HepG2 (cell line): ENCODE measurements at regions not wholly inside any gene's neighbourhood (a gene's known extent, or its start where the extent isn't known, plus 50 kb on each side); places are given as distances from the start of the nearest gene placed in this dataset.

Source experiments
- ATAC-seq: fragments of 200-7000 bp; cut with Tn5 transposase; 3 replicates; pipeline ENCODE4 v1.9.1; 2020; ENCODE audit warnings: mild to moderate bottlenecking, moderate library complexity
- BruUV-seq: library from RNA; stranded (reverse); fragments of 400-500 nt; replicated peaks from 2 replicates; lab custom pipeline; 2021; lab: Mats Ljungman, UMichigan
- CTCF ChIA-PET: fragments of 300-600 bp; formaldehyde crosslinking; extraction: SDS; loops from one replicate; lab custom pipeline; 2021; ENCODE audit warnings: low total read pairs, inconsistent platforms, low intra/inter-chr PET ratio; lab: Yijun Ruan, JAX
- POLR2A ChIA-PET: fragments of 350-600 bp; sonication (Branson Sonifier 250); formaldehyde crosslinking; loops from one replicate; lab custom pipeline; 2020; ENCODE audit warnings: antibody characterized with exemption, inconsistent platforms; lab: Yijun Ruan, JAX
- DNase-seq: peaks from one replicate; pipeline ENCODE4 v3.0.0-alpha.2; 2015; ENCODE audit warnings: low spot score
- FAIRE-seq: peaks from 3 replicates; lab custom pipeline; 2011; peaks lifted over from hg19 to GRCh38; lab: Jason Lieb, UNC
- H2AFZ ChIP-seq: one replicate; pipeline ENCODE4 v1.6.1; 2011; ENCODE audit warnings: low read length, inconsistent platforms
- H3K27ac ChIP-seq: fragments of 300-600 bp; 3 replicates; pipeline ENCODE4 v1.8.0; 2011; ENCODE audit warnings: mixed run types, mild to moderate bottlenecking, mixed read lengths, low read length, inconsistent platforms; ENCODE audit not compliant: insufficient read depth; ENCODE audit errors: extremely low read length
- H3K27me3 ChIP-seq, 2 experiments: fragments of 200-600 bp in 1 of 2; 2 replicates in 1 of 2; 3 replicates in 1 of 2; pipeline versions ENCODE4 v1.6.0 to v1.8.0; 2011; ENCODE audit warnings: low read length in 2 of 2, mild to moderate bottlenecking in 2 of 2, moderate library complexity in 2 of 2, inconsistent platforms in 1 of 2; ENCODE audit not compliant: insufficient read depth in 2 of 2, control insufficient read depth in 1 of 2
- H3K36me3 ChIP-seq, 2 experiments: fragments of 200-600 bp in 1 of 2; replicated peaks in 1 of 2; 2 replicates in 1 of 2; 3 replicates in 1 of 2; pipeline versions ENCODE4 v1.5.1 to v1.8.0; 2011; ENCODE audit warnings: low read length in 2 of 2, inconsistent platforms in 1 of 2; ENCODE audit not compliant: insufficient read depth in 2 of 2, control insufficient read depth in 1 of 2
- H3K4me1 ChIP-seq: 2 replicates; pipeline ENCODE4 v1.5.1; 2012; ENCODE audit warnings: low read length, inconsistent platforms; ENCODE audit not compliant: insufficient read depth
- H3K4me2 ChIP-seq: 2 replicates; pipeline ENCODE4 v1.6.0; 2011; ENCODE audit warnings: low read depth, low read length, inconsistent platforms
- H3K4me3 ChIP-seq, 3 experiments: fragments of 200-600 bp in 1 of 3; sonication (generic), shearing (Covaris generic) in 1 of 3; replicated peaks in 1 of 3; 2 replicates each; pipeline ENCODE4 v1.5.1; 2011 to 2016; ENCODE audit warnings: low read length in 3 of 3, inconsistent platforms in 2 of 3, low read depth in 2 of 3, mild to moderate bottlenecking in 2 of 3, control low read depth in 1 of 3, mixed read lengths in 1 of 3; ENCODE audit not compliant: insufficient read depth in 1 of 3
- H3K79me2 ChIP-seq: one replicate; pipeline ENCODE4 v1.6.1; 2011; ENCODE audit warnings: low read length, inconsistent platforms; ENCODE audit not compliant: insufficient read depth
- H3K9ac ChIP-seq: 2 replicates; pipeline ENCODE4 v1.6.0; 2011; ENCODE audit warnings: mild to moderate bottlenecking, low read depth, low read length, inconsistent platforms; ENCODE audit not compliant: insufficient read depth
- H3K9me3 ChIP-seq: 2 replicates; pipeline ENCODE4 v1.5.1; 2012; ENCODE audit warnings: mild to moderate bottlenecking, low read length
- H4K20me1 ChIP-seq: 2 replicates; pipeline ENCODE4 v1.6.0; 2011; ENCODE audit warnings: inconsistent platforms, mild to moderate bottlenecking, low read length, moderate library complexity; ENCODE audit not compliant: insufficient read depth
- FOXO1 ChIP-seq: sonication (generic); formaldehyde crosslinking; IDR thresholded peaks from 2 replicates; pipeline ENCODE4 v1.4.0; 2020; ENCODE audit warnings: missing genetic modification reagents
- HHEX ChIP-seq: IDR thresholded peaks from 2 replicates; pipeline ENCODE4 v1.6.1; 2016; ENCODE audit warnings: control low read depth
- HOXA5 ChIP-seq: sonication (generic); formaldehyde crosslinking; IDR thresholded peaks from 2 replicates; pipeline ENCODE4 v1.4.0; 2020; ENCODE audit warnings: missing genetic modification reagents
- HOXA9 ChIP-seq: sonication (generic); formaldehyde crosslinking; IDR thresholded peaks from 2 replicates; pipeline ENCODE4 v1.8.1; 2022; ENCODE audit warnings: missing genetic modification reagents, mild to moderate bottlenecking, moderate library complexity, borderline replicate concordance
- KLF12 ChIP-seq: sonication (generic); formaldehyde crosslinking; IDR thresholded peaks from 2 replicates; pipeline ENCODE4 v1.4.0; 2020; ENCODE audit warnings: missing genetic modification reagents, borderline replicate concordance
- SMARCC2 ChIP-seq: fragments of 450-650 bp; IDR thresholded peaks from 2 replicates; pipeline ENCODE4 v1.6.1; 2017; ENCODE audit warnings: antibody characterized with exemption, mild to moderate bottlenecking
- ZNF260 ChIP-seq: sonication (generic); formaldehyde crosslinking; IDR thresholded peaks from 2 replicates; pipeline ENCODE4 v1.4.0; 2020; ENCODE audit warnings: missing genetic modification reagents, low read depth, mild to moderate bottlenecking, borderline replicate concordance
- ZNF703 ChIP-seq: sonication (generic); formaldehyde crosslinking; IDR thresholded peaks from 2 replicates; pipeline ENCODE4 v1.5.1; 2020; ENCODE audit warnings: missing genetic modification reagents, mild to moderate bottlenecking, moderate library complexity, borderline replicate concordance
- ZNF777 ChIP-seq: sonication (generic); formaldehyde crosslinking; IDR thresholded peaks from 2 replicates; pipeline ENCODE4 v1.4.0; 2020; ENCODE audit warnings: missing genetic modification reagents
- ZSCAN25 ChIP-seq: sonication (generic); formaldehyde crosslinking; IDR thresholded peaks from 2 replicates; pipeline ENCODE4 v1.8.0; 2022; ENCODE audit warnings: mild to moderate bottlenecking, missing genetic modification reagents
- WGBS: methylation state at CpG from one replicate; pipeline ENCODE4 v1.1.6; 2017; ENCODE audit warnings: low lambda C conversion rate; 5-methylcytosine and 5-hydroxymethylcytosine counted together
- in situ Hi-C: cut with HindIII; loops from 2 replicates; pipeline ENCODE4 v1.10.0; 2017; ENCODE audit warnings: low pct_unique_long_range_greater_than_20kb; ENCODE audit not compliant: extremely low pct_ligation_motif_present
- intact Hi-C: fragments of 100-400 bp; cut with micrococcal nuclease; formaldehyde crosslinking; loops from one replicate; pipeline ENCODE4 v1.10.0; 2022; ENCODE audit not compliant: unreplicated experiment
- TF ChIP-seq, protein P1 (sequence below): conservative IDR thresholded peaks from 2 replicates; pipeline ENCODE4 v1.6.1; 2018; ENCODE audit warnings: missing genetic modification reagents
- TF ChIP-seq, protein P2 (sequence below): sonication (generic); formaldehyde crosslinking; IDR thresholded peaks from 2 replicates; pipeline ENCODE4 v1.5.0; 2020; ENCODE audit warnings: missing genetic modification reagents
- TF ChIP-seq, protein P3 (sequence below): IDR thresholded peaks from 2 replicates; pipeline ENCODE4 v1.6.1; 2012; ENCODE audit warnings: low read depth, low read length, improper control_type of control experiment
- TF ChIP-seq, protein P4 (sequence below): sonication (generic); formaldehyde crosslinking; IDR thresholded peaks from 2 replicates; pipeline ENCODE4 v1.4.0; 2020; ENCODE audit warnings: missing genetic modification reagents, borderline replicate concordance

DNA sequence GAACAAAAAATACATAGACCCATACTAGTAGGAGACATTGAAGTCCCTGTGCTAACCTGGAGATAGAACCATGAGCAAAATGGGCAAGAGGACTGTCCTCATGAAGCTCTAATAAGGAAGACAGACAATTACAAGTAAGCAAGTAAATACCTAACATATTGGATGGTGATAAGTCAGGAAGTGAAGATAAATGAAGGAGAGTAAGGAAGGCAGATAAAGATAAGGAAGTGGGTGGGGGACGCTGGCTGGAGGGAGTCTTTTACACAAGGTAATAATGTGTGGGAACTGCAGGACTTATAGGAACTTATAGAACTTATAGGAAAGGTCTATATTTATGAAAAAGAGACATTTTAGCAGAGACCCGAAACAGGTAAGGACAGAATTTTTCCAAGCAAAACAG is 148.9 kb upstream of the ABI3BP start:
- no TSS peak for BruUV-seq
- CTCF ChIA-PET = no interaction called here
- Histone ChIP-seq H2AFZ (no peak overlapping the region), H3K9ac (no peak overlapping the region), H4K20me1 (no peaks in the 10 kb centered on the region), H3K36me3 (no peaks in the 10 kb centered on the region), H3K27ac (no peak overlapping the region), H3K79me2 (no peaks in the 10 kb centered on the region), H3K27me3 (no peaks in the 10 kb centered on the region; a peak in 1 of 5 replicates)
- WGBS = 0% methylated on average over 2 of the region's 2 CpGs
- DNase-seq = no peak
- FAIRE-seq = no peak
- in situ Hi-C loops = no loop called here
- TF ChIP-seq, protein P1, sequence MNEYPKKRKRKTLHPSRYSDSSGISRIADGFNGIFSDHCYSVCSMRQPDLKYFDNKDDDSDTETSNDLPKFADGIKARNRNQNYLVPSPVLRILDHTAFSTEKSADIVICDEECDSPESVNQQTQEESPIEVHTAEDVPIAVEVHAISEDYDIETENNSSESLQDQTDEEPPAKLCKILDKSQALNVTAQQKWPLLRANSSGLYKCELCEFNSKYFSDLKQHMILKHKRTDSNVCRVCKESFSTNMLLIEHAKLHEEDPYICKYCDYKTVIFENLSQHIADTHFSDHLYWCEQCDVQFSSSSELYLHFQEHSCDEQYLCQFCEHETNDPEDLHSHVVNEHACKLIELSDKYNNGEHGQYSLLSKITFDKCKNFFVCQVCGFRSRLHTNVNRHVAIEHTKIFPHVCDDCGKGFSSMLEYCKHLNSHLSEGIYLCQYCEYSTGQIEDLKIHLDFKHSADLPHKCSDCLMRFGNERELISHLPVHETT (CRISPR knock-in tag) = no peak
- TF ChIP-seq ZNF260 (CRISPR knock-in tag) (no peak), ZNF777 (CRISPR knock-in tag) (no peak), SMARCC2 (no peak), ZSCAN25 (no peak), HOXA5 (CRISPR knock-in tag) (no peak), HOXA9 (no peak), FOXO1 (CRISPR knock-in tag) (no peak), ZNF703 (CRISPR knock-in tag) (no peak), KLF12 (CRISPR knock-in tag) (no peak), HHEX (CRISPR knock-in tag) (no peak)
- TF ChIP-seq, protein P2, sequence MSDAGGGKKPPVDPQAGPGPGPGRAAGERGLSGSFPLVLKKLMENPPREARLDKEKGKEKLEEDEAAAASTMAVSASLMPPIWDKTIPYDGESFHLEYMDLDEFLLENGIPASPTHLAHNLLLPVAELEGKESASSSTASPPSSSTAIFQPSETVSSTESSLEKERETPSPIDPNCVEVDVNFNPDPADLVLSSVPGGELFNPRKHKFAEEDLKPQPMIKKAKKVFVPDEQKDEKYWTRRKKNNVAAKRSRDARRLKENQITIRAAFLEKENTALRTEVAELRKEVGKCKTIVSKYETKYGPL = no peak
- TF ChIP-seq, protein P3, sequence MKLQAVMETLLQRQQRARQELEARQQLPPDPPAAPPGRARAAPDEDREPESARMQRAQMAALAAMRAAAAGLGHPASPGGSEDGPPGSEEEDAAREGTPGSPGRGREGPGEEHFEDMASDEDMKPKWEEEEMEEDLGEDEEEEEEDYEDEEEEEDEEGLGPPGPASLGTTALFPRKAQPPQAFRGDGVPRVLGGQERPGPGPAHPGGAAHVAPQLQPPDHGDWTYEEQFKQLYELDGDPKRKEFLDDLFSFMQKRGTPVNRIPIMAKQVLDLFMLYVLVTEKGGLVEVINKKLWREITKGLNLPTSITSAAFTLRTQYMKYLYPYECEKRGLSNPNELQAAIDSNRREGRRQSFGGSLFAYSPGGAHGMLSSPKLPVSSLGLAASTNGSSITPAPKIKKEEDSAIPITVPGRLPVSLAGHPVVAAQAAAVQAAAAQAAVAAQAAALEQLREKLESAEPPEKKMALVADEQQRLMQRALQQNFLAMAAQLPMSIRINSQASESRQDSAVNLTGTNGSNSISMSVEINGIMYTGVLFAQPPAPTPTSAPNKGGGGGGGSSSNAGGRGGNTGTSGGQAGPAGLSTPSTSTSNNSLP = no peak
- TF ChIP-seq, protein P4, sequence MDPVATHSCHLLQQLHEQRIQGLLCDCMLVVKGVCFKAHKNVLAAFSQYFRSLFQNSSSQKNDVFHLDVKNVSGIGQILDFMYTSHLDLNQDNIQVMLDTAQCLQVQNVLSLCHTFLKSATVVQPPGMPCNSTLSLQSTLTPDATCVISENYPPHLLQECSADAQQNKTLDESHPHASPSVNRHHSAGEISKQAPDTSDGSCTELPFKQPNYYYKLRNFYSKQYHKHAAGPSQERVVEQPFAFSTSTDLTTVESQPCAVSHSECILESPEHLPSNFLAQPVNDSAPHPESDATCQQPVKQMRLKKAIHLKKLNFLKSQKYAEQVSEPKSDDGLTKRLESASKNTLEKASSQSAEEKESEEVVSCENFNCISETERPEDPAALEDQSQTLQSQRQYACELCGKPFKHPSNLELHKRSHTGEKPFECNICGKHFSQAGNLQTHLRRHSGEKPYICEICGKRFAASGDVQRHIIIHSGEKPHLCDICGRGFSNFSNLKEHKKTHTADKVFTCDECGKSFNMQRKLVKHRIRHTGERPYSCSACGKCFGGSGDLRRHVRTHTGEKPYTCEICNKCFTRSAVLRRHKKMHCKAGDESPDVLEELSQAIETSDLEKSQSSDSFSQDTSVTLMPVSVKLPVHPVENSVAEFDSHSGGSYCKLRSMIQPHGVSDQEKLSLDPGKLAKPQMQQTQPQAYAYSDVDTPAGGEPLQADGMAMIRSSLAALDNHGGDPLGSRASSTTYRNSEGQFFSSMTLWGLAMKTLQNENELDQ (CRISPR knock-in tag) = no peak
- TF ChIP-seq, all 625 proteins: peak for 0
- POLR2A ChIA-PET = no interaction called here
- intact Hi-C loops = no loop called here
- Histone ChIP-seq H3K9me3 (no peaks in the 10 kb centered on the region), H3K4me3 (no peak overlapping the region), H3K4me2 (no peak overlapping the region), H3K4me1 (no peaks in the 10 kb centered on the region)
- no peak for ATAC-seq
